Adrenal gland (tissue), 9 donors: ENCODE measurements at regions not wholly inside any gene's neighbourhood (a gene's known extent, or its start where the extent isn't known, plus 50 kb on each side); places are given as distances from the start of the nearest gene placed in this dataset.

ENCODE experiments used
- DNase-seq, 7 donors: peaks; one replicate each; pipeline ENCODE4 v3.0.0-alpha.2; 2019 to 2020
- H3K27ac ChIP-seq, 5 donors: fragments of 200-600 bp; sonication (generic) in 4 of 5; 1 replicate in 3 of 5; 2 replicates in 2 of 5; pipeline versions ENCODE4 v1.5.1 to v1.8.0; 2016 to 2020; ENCODE audit warnings: mild to moderate bottlenecking in 1 of 5
- H3K27me3 ChIP-seq: fragments of 200-600 bp; 2 replicates; pipeline ENCODE4 v1.8.0; 2021
- H3K36me3 ChIP-seq, 2 donors: fragments of 200-600 bp; replicated peaks in 1 of 2; 1 replicate in 1 of 2; 2 replicates in 1 of 2; pipeline versions ENCODE4 v1.5.1 to v1.8.0; 2018 to 2022
- H3K4me1 ChIP-seq, 2 donors: fragments of 200-600 bp; replicated peaks in 1 of 2; 1 replicate in 1 of 2; 2 replicates in 1 of 2; pipeline versions ENCODE4 v1.5.1 to v1.8.0; 2018 to 2021
- H3K4me3 ChIP-seq, 4 donors: fragments of 200-600 bp; sonication (generic) in 3 of 4; one replicate each; pipeline ENCODE4 v1.5.1; 2016 to 2018
- H3K9me3 ChIP-seq, 3 donors: fragments of 200-600 bp; sonication (generic) in 1 of 3; replicated peaks in 1 of 3; 1 replicate in 2 of 3; 2 replicates in 1 of 3; pipeline versions ENCODE4 v1.5.1 to v1.8.0; 2016 to 2021
- CTCF ChIP-seq, 6 experiments: fragments of 450-650 bp in 4 of 6; fragments of 200-600 bp in 2 of 6; sonication (generic) in 1 of 6; IDR thresholded peaks; 1 replicate in 5 of 6; 2 replicates in 1 of 6; pipeline versions ENCODE4 v1.5.1 to v1.8.0; 2016 to 2021; ENCODE audit warnings: antibody characterized with exemption in 6 of 6, mild to moderate bottlenecking in 2 of 6, moderate library complexity in 1 of 6
- POLR2A ChIP-seq, 2 donors: fragments of 450-650 bp; IDR thresholded peaks; one replicate each; pipeline ENCODE4 v1.6.1; 2017; ENCODE audit warnings: antibody characterized with exemption in 2 of 2, mild to moderate bottlenecking in 2 of 2, moderate library complexity in 1 of 2
- WGBS, 4 donors: extraction: QIAGEN DNeasy Blood & Tissue Kit in 2 of 4; methylation state at CpG; one replicate each; pipeline versions ENCODE4 v1.1.5 to v1.1.7; 2013 to 2017; 5-methylcytosine and 5-hydroxymethylcytosine counted together
- intact Hi-C, 2 donors: fragments of 100-400 bp; cut with DNase I; formaldehyde crosslinking; loops; one replicate each; pipeline versions ENCODE4 v1.14.1 to v1.15.0; 2022 to 2023
- donor health status: healthy with polysubstance abuse.
- donor health status: Bipolar disorder and iron deficiency.
- donor health status: DM: yes; HTN: yes; CAD: no.
- donor health status: DM: no; HTN: no; CAD: no.
- donor health status: DM: no; HTN: no; CAD: no.

- intact Hi-C loops: no loop called here
- Histone ChIP-seq H3K9me3 (no peaks in the 10 kb centered on the region), H3K4me3 (no peak overlapping the region), H3K36me3 (no peaks in the 10 kb centered on the region), H3K4me1 (no peaks in the 10 kb centered on the region), H3K27ac (no peak overlapping the region), H3K27me3 (no peaks in the 10 kb centered on the region)
- DNase-seq: no peak
- TF ChIP-seq CTCF (IDR thresholded peaks at IDR 0.05) (no peak), POLR2A (IDR thresholded peaks at IDR 0.05) (no peak)
- WGBS, 4 donors: 63 to 71% (median 69%) methylated on average over 7 of the region's 7 CpGs
Measured at GRCh38 chr2:139122711-139123158, 342.5 kb upstream of the NXPH2 start.

GRCh38 chr2:139099721-139100120, 319.5 kb upstream of the NXPH2 start:
- Histone ChIP-seq H3K36me3 (no peaks in the 10 kb centered on the region), H3K4me3 (no peak overlapping the region), H3K27me3 (no peaks in the 10 kb centered on the region), H3K9me3 (no peaks in the 10 kb centered on the region), H3K27ac (no peak overlapping the region), H3K4me1 (no peaks in the 10 kb centered on the region)
- intact Hi-C loops: no loop called here
- WGBS, 4 donors: 36 to 86% (median 64%) methylated on average over 1 of the region's 1 CpG
- TF ChIP-seq POLR2A (IDR thresholded peaks at IDR 0.05) (no peak), CTCF (IDR thresholded peaks at IDR 0.05) (no peak)
- DNase-seq: no peak

- Histone ChIP-seq H3K9me3 (no peaks in the 10 kb centered on the region), H3K27ac (no peak overlapping the region), H3K27me3 (no peaks in the 10 kb centered on the region), H3K4me3 (no peak overlapping the region), H3K4me1 (no peaks in the 10 kb centered on the region), H3K36me3 (no peaks in the 10 kb centered on the region)
- DNase-seq: no peak
- 66 to 78% (median 68%) methylated on average over 2 of the region's 2 CpGs for WGBS, 4 donors
- TF ChIP-seq CTCF (IDR thresholded peaks at IDR 0.05) (no peak), POLR2A (IDR thresholded peaks at IDR 0.05) (no peak)
- intact Hi-C loops: no loop called here
Measured at GRCh38 chr2:139098961-139099360, 318.8 kb upstream of the NXPH2 start.

- Histone ChIP-seq H3K27ac (no peak overlapping the region), H3K4me3 (no peak overlapping the region), H3K27me3 (no peaks in the 10 kb centered on the region), H3K9me3 (no peaks in the 10 kb centered on the region), H3K36me3 (no peaks in the 10 kb centered on the region), H3K4me1 (no peaks in the 10 kb centered on the region)
- TF ChIP-seq POLR2A (IDR thresholded peaks at IDR 0.05): no peak
- no peak for TF ChIP-seq CTCF (IDR thresholded peaks at IDR 0.05)
- intact Hi-C loops: no loop called here
- DNase-seq: no peak
Measured at GRCh38 chr2:139083121-139083520, 302.9 kb upstream of the NXPH2 start.
